H9 (cell line): ENCODE measurements at regions not wholly inside any gene's neighbourhood (a gene's known extent, or its start where the extent isn't known, plus 50 kb on each side); places are given as distances from the start of the nearest gene placed in this dataset.

ENCODE experiments used
- DNase-seq: peaks from one replicate; pipeline ENCODE4 v3.0.0-alpha.2; 2017
- H2AFZ ChIP-seq: one replicate; pipeline ENCODE4 v1.6.1; 2013; ENCODE audit warnings: mild to moderate bottlenecking, low read length, control low read depth, moderate library complexity
- H2AK5ac ChIP-seq: 2 replicates; pipeline ENCODE4 v1.6.1; 2013; ENCODE audit warnings: low read length, control low read depth, mixed read lengths; ENCODE audit not compliant: insufficient read length
- H2BK120ac ChIP-seq: one replicate; pipeline ENCODE4 v1.6.1; 2013; ENCODE audit warnings: low read depth, mild to moderate bottlenecking, low read length, control low read depth, inconsistent platforms; ENCODE audit not compliant: poor library complexity, severe bottlenecking
- H2BK12ac ChIP-seq: 2 replicates; pipeline ENCODE4 v1.6.1; 2013; ENCODE audit warnings: low read length, control low read depth, mixed read lengths, low read depth; ENCODE audit not compliant: insufficient read length
- H2BK15ac ChIP-seq: 2 replicates; pipeline ENCODE4 v1.6.1; 2013; ENCODE audit warnings: low read depth, low read length, control low read depth
- H2BK20ac ChIP-seq: one replicate; pipeline ENCODE4 v1.6.1; 2013; ENCODE audit warnings: low read depth, mild to moderate bottlenecking, low read length, control low read depth, inconsistent platforms; ENCODE audit not compliant: poor library complexity, severe bottlenecking
- H2BK5ac ChIP-seq: 2 replicates; pipeline ENCODE4 v1.6.1; 2013; ENCODE audit warnings: low read length, control low read depth, mixed read lengths; ENCODE audit not compliant: insufficient read length
- H3K14ac ChIP-seq: 2 replicates; pipeline ENCODE4 v1.6.1; 2013; ENCODE audit warnings: low read length, control low read depth; ENCODE audit not compliant: insufficient read depth
- H3K18ac ChIP-seq: 2 replicates; pipeline ENCODE4 v1.6.1; 2013; ENCODE audit warnings: low read depth, mild to moderate bottlenecking, mixed read lengths, low read length, control low read depth; ENCODE audit not compliant: insufficient read length
- H3K23ac ChIP-seq: 2 replicates; pipeline ENCODE4 v1.6.1; 2013; ENCODE audit warnings: low read length, control low read depth, mixed read lengths, low read depth; ENCODE audit not compliant: insufficient read length
- H3K23me2 ChIP-seq: 2 replicates; pipeline ENCODE4 v1.6.1; 2013; ENCODE audit warnings: low read depth, mild to moderate bottlenecking, mixed read lengths, low read length, control low read depth; ENCODE audit not compliant: insufficient read length, poor library complexity, severe bottlenecking
- H3K27ac ChIP-seq: 2 replicates; pipeline ENCODE4 v1.5.1; 2013; ENCODE audit warnings: low read length, control low read depth, mixed read lengths, low read depth; ENCODE audit not compliant: insufficient read length
- H3K27me3 ChIP-seq: 2 replicates; pipeline ENCODE4 v1.6.1; 2013; ENCODE audit warnings: low read length, control low read depth, inconsistent platforms; ENCODE audit not compliant: insufficient read depth
- H3K4ac ChIP-seq: 2 replicates; pipeline ENCODE4 v1.6.1; 2013; ENCODE audit warnings: low read depth, mild to moderate bottlenecking, control low read depth, inconsistent platforms, low read length, moderate library complexity
- H3K4me1 ChIP-seq: 2 replicates; pipeline ENCODE4 v1.6.1; 2013; ENCODE audit warnings: low read length, control low read depth, inconsistent platforms; ENCODE audit not compliant: insufficient read depth
- H3K4me2 ChIP-seq: 2 replicates; pipeline ENCODE4 v1.6.1; 2013; ENCODE audit warnings: low read length, control low read depth, mixed read lengths; ENCODE audit not compliant: insufficient read length, insufficient read depth
- H3K56ac ChIP-seq: 2 replicates; pipeline ENCODE4 v1.6.1; 2013; ENCODE audit warnings: low read depth, mild to moderate bottlenecking, mixed read lengths, low read length, control low read depth; ENCODE audit not compliant: insufficient read length
- H3K79me1 ChIP-seq: 2 replicates; pipeline ENCODE4 v1.6.1; 2013; ENCODE audit warnings: low read depth, mild to moderate bottlenecking, moderate library complexity, low read length, control low read depth, inconsistent platforms; ENCODE audit not compliant: insufficient read depth, poor library complexity, severe bottlenecking
- H3K79me2 ChIP-seq: 2 replicates; pipeline ENCODE4 v1.6.1; 2013; ENCODE audit warnings: low read length, control low read depth, inconsistent platforms; ENCODE audit not compliant: insufficient read depth
- H3K9ac ChIP-seq: 2 replicates; pipeline ENCODE4 v1.6.1; 2013; ENCODE audit warnings: low read length, control low read depth, mixed read lengths; ENCODE audit not compliant: insufficient read length; ENCODE audit errors: extremely low read depth
- H3K9me3 ChIP-seq: one replicate; pipeline ENCODE4 v1.6.1; 2013; ENCODE audit warnings: low read depth, low read length, inconsistent platforms; ENCODE audit not compliant: control insufficient read depth
- H3T11ph ChIP-seq: one replicate; pipeline ENCODE4 v1.6.1; 2013; ENCODE audit warnings: mild to moderate bottlenecking, low read length, control low read depth, inconsistent platforms
- H4K20me1 ChIP-seq: one replicate; pipeline ENCODE4 v1.6.1; 2013; ENCODE audit not compliant: control insufficient read depth, insufficient read length, insufficient read depth
- H4K5ac ChIP-seq: 2 replicates; pipeline ENCODE4 v1.6.1; 2013; ENCODE audit warnings: low read depth, mild to moderate bottlenecking, mixed read lengths, low read length, control low read depth; ENCODE audit not compliant: insufficient read length
- H4K8ac ChIP-seq: replicated peaks from 2 replicates; pipeline ENCODE4 v1.6.1; 2013; ENCODE audit warnings: low read length, control low read depth, mixed read lengths, low read depth; ENCODE audit not compliant: insufficient read length
- H4K91ac ChIP-seq: 2 replicates; pipeline ENCODE4 v1.6.1; 2013; ENCODE audit warnings: low read depth, mild to moderate bottlenecking, moderate library complexity, mixed read lengths, low read length, control low read depth; ENCODE audit not compliant: insufficient read length
- H3K27ac Mint-ChIP-seq, 3 experiments: 2 replicates in 2 of 3; 3 replicates in 1 of 3; pipeline ENCODE4 v1.8.0; 2020 to 2021; ENCODE audit warnings: mixed read lengths in 3 of 3, mild to moderate bottlenecking in 1 of 3, moderate library complexity in 1 of 3
- H3K27me3 Mint-ChIP-seq: 2 replicates; pipeline ENCODE4 v1.8.0; 2021; ENCODE audit warnings: low read depth, mild to moderate bottlenecking, moderate library complexity, mixed read lengths
- H3K36me3 Mint-ChIP-seq, 3 experiments: 2 replicates in 2 of 3; 3 replicates in 1 of 3; pipeline ENCODE4 v1.8.0; 2020 to 2021; ENCODE audit warnings: low read depth in 3 of 3, mixed read lengths in 3 of 3; ENCODE audit not compliant: insufficient read depth in 1 of 3
- H3K4me1 Mint-ChIP-seq, 2 experiments: 2 replicates each; pipeline ENCODE4 v1.8.0; 2020; ENCODE audit warnings: mixed read lengths in 2 of 2
- H3K4me3 Mint-ChIP-seq, 2 experiments: 2 replicates in 1 of 2; 3 replicates in 1 of 2; pipeline ENCODE4 v1.8.0; 2020 to 2021; ENCODE audit warnings: mild to moderate bottlenecking in 2 of 2, mixed read lengths in 2 of 2, moderate library complexity in 1 of 2
- H3K9me3 Mint-ChIP-seq, 2 experiments: 2 replicates in 1 of 2; 3 replicates in 1 of 2; pipeline ENCODE4 v1.8.0; 2020; ENCODE audit warnings: mild to moderate bottlenecking in 2 of 2, mixed read lengths in 2 of 2, moderate library complexity in 1 of 2
- CTCF ChIP-seq: fragments of 200-600 bp; sonication (generic); conservative IDR thresholded peaks from 3 replicates; pipeline ENCODE4 v1.8.0; 2021; ENCODE audit warnings: antibody characterized with exemption, mild to moderate bottlenecking
- WGBS: extraction: QIAGEN DNeasy Blood & Tissue Kit; methylation state at CpG from one replicate; pipeline ENCODE4 v1.1.7; 2013; ENCODE audit warnings: missing lambda C conversion rate, low lambda C conversion rate, mixed read lengths; ENCODE audit not compliant: insufficient read length; ENCODE audit errors: extremely low coverage; 5-methylcytosine and 5-hydroxymethylcytosine counted together

- peak overlapping the region in 1 of 2 experiments; percentile 67; a peak in 3 of 5 replicates for H3K4me3 Mint-ChIP-seq
- Histone ChIP-seq H3K79me1 (no peaks in the 10 kb centered on the region), H3K23ac (no peak overlapping the region), H3K9ac (no peak overlapping the region), H4K8ac (no peak overlapping the region), H3K18ac (no peak overlapping the region), H3K56ac (no peak overlapping the region), H2AFZ (no peak overlapping the region), H3K9me3 (no peaks in the 10 kb centered on the region), H3K79me2 (no peaks in the 10 kb centered on the region), H4K20me1 (no peaks in the 10 kb centered on the region), H4K91ac (no peak overlapping the region), H3T11ph (no peak overlapping the region), H4K5ac (no peak overlapping the region), H2BK5ac (no peak overlapping the region), H3K4me2 (peak overlapping the region; percentile 26), H3K23me2 (no peaks in the 10 kb centered on the region), H2BK20ac (no peak overlapping the region), H3K4me1 (peaks cover 20% of the 10 kb centered on the region; the same call in 1 of the 2 replicates), H2BK12ac (no peak overlapping the region), H3K27me3 (no peaks in the 10 kb centered on the region), H2BK120ac (no peak overlapping the region), H3K14ac (no peak overlapping the region), H3K4ac (no peak overlapping the region), H2BK15ac (no peak overlapping the region), H3K27ac (no peak overlapping the region), H2AK5ac (no peak overlapping the region)
- TF ChIP-seq CTCF: no peak
- no CpG with 5 or more reads among the region's 8 CpGs for WGBS
- H3K27me3 Mint-ChIP-seq: peaks cover 6% of the 10 kb centered on the region
- DNase-seq: no peak
- peaks cover 33 to 50% of the 10 kb centered on the region in 2 experiments for H3K4me1 Mint-ChIP-seq
- no peak overlapping the region for H3K27ac Mint-ChIP-seq
- H3K36me3 Mint-ChIP-seq: peaks cover 0 to 2% (median 2%) of the 10 kb centered on the region in 3 experiments; a peak in 5 of 7 replicates
- peaks cover 58 to 70% of the 10 kb centered on the region in 2 experiments for H3K9me3 Mint-ChIP-seq
Observed at GRCh38 chrX:40473460-40474204, 107.1 kb upstream of the ATP6AP2 start.
